Embryonic facial prominence (tissue), 1 donor: ENCODE measurements at regions not wholly inside any gene's neighbourhood (a gene's known extent, or its start where the extent isn't known, plus 50 kb on each side); places are given as distances from the start of the nearest gene placed in this dataset.

Experiments
- DNase-seq: peaks from one replicate; pipeline ENCODE4 v3.0.0-alpha.2; 2016; ENCODE audit errors: extremely low spot score

DNA sequence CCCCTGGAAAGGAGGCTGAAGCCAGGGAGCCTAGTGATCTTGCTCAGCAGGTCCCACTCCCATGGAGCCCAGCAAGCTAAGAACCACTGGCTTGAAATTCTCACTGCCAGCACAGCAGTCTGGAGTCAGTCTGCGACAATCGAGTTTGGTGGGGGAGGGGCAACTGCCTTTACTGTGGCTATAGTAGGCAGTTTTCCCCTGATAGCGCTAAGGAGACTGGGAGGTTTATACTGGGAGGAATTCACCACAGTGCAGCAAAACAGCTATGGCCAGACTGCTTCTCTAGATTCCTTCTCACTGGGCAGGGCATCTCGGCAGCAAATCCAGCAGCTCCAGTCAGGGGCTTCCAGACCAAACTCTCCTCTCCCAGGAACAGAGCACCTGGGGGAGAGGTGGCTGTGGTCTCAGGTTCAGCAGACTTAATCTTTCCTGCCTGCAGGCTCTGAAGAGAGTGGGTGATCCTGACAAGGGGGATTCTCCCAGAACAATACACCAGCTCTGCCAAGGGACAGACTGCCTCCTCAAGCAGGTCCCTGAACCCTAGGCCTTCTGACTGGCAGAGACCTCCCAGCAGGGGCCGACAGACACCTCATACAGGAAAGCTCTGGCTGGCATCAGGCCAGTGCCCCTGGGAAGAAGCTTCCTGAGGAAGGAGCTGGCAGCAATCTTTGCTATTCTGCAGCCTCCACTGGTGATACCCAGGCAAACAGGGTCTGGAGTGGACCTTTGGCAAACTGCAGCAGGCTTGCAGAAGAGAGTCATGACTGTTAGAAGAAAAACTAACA, 548.5 kb upstream of the NEGR1 start:
- no peak for DNase-seq

DNA sequence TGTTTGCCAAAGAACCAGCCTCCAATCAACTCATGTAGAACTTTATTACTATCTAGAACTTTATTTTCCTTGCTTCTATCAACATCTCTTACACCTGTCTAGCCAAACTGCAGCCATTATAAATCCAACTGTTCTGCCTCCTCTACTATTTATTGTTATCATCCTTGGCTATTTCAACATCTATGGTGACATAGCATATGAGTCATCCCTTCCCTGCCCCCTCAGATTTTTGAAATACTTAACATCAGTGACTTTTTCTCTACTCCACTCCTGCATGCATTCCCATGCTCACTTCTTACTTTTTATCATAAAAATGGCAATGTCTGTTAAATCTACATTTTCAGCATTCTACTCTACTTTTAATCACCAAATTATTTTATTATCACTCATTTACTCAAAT, 544.9 kb upstream of the NEGR1 start:
- no peak for DNase-seq

- no peak for DNase-seq
Measured at GRCh38 chr1:72804541-72804940, 522.2 kb upstream of the NEGR1 start.

- DNase-seq = no peak
Measured at GRCh38 chr1:72781038-72781437, 498.7 kb upstream of the NEGR1 start.

DNA sequence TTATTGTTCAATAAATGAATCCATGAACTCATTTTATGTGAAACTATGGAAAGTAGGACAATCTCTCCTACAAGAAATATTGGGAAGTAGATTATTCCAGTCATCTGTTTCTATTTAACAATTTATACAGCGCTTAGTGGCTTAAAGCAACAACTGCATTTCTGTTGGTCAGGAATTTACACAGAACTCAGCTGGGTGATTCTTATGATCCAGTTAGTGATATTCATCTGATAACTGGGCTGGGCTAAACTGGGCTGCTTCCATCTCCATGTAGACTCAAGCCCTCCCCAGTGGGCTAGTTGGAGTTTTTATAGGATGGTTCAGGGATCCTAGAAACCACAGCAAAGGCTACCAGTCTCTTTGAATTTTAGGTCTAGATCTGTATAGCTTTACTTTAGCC, 497.9 kb upstream of the NEGR1 start:
- DNase-seq = no peak

DNA sequence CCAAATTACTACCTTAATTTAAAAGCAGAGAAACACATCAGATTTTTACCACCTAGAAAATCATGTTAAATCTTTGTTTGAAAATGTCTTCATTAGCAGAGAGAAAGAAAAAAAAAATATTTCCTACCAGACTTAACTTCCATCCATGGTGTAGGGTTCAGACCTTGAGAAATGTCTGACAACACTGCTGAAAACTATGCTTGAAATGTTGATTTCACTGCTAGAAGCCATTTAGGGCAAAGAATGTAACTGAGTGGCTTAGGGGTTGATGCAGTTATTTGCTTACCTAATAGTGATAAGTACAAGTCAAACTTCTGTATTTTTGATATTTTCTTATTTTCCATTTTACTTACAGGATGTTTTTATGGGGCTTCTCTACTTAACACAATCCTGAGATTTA, 495.6 kb upstream of the NEGR1 start:
- no peak for DNase-seq

GRCh38 chr1:72763481-72763880, 481.1 kb upstream of the NEGR1 start:
- no peak for DNase-seq

DNA sequence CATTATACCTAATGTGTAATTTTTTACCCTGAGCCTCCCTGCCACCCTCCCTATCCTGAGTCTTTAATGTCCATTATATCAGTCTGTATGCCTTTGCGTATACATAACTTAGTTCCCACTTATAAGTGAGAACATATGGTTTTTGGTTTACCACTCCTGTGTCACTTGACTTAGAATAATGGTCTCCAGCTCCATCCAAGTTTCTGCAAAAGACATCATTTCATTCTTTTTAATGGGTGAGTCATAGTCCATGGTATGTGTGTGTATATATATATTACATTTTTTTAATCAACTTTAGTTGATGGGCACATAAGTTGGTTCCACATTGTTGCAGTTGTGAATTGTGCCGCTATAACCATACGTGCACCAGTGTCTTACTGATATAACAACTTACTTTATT, 477.1 kb upstream of the NEGR1 start:
- no peak for DNase-seq

DNA sequence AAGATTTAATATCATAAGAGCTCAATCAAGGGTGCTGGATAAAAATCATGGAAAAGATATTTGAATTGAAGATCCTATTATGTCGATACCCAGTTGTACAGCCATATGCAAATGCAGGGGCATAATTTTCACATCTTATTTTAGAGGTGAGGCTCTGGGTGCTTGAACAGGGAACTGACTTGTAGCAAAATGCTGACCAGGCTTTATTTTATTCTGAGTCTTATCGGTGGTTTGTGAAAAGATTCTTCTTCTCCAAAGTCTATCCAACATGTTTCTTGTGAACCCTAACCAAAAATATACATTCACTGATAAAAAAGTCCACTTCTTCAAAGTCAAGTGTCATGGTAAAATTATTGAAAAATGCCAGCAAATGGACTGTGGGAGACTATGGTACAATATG, 475.5 kb upstream of the NEGR1 start:
- no peak for DNase-seq

- DNase-seq = no peak
Measured at GRCh38 chr1:72745413-72745812, 463.1 kb upstream of the NEGR1 start.

DNA sequence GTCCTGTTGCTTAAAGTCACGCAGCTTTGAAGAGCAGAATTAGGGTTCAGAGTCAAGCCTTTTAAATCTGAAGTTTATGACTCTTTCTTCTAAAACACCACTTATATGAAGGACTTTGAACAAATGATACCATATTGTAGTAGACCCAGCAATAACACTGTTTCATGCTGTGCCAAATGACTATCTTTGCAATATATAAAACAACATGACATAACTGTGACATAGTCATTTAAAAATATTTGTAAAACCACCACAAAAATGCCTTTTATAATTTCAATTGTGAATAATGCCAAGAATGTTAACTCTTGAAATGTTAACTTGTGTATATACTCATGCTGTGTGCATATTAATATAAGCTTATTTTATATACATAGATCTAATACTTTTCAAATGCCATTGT, 452.1 kb upstream of the NEGR1 start:
- DNase-seq = no peak

GRCh38 chr1:72724951-72725861, 442.9 kb upstream of the NEGR1 start:
- no peak for DNase-seq

GRCh38 chr1:72705921-72706320, 423.6 kb upstream of the NEGR1 start:
- DNase-seq = no peak

DNA sequence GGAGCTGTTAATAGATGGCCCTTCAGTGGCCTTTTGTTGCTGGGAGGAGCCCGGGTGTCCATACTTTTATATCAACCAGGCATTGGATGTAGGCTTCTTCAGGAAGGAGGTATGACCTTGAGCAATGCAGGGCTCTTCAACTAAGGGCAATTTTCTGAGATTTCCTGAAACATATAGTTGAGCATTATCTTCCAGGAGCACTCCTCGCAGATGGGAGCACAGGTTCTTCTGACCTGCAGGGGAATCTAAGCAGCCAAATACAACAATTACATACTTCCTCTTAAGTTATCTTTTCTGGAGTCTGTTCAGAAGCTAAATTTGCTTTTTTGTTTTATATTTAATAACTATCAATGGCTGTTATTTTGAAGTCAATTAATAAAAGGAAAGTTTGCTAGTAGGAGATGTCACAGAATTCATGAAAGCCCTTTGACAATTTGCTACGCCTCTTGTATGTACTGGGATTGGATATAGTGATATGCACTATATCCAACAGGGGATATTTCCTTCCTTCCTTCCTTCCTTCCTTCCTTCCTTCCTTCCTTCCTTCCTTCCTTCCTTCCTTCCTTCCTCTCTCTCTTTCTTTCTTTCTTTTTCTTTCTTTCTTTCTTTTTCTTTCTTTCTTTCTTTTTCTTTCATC, 422.6 kb upstream of the NEGR1 start:
- no peak for DNase-seq

- no peak for DNase-seq
Measured at GRCh38 chr1:72697410-72697809, 415.1 kb upstream of the NEGR1 start.

- DNase-seq = no peak
Measured at GRCh38 chr1:72693899-72694298, 411.6 kb upstream of the NEGR1 start.

DNA sequence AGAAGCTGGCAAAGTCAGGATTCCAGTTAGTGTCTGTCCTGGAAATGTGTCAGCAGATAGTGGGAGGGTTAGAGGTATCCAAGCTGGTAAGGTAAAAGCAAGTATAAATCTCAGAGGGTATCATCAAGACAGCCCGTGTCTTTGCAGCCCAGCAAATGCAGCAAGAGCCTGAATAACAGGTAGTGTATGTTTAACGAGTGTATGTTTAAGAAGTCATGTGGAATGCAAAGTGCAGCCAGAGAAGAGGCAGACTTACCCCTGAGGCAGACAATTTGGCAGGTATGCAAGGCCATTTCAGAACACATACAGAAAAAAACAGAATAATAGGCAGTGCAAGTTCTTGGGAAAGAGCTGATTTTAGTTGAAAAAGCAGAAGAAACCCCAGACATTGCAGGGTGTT, 411.0 kb upstream of the NEGR1 start:
- DNase-seq = no peak

DNA sequence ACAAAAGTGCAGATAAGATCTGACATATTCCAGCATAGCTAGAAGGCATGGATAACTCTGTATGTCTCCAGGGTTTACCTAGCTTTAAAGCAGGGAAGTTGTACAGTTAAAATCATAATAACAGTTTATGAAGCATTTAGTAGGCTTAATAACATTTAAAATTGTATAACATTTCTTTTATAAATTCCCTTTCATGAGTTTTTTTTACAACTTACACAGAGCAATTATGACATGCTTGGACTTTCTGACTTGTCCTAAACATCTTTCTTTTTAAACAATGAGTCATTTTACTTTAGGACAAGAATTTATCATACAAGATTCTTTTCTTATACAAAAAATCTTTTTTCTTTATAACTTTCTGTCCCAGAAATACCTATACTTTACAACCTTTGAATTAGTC, 408.5 kb upstream of the NEGR1 start:
- no peak for DNase-seq

DNA sequence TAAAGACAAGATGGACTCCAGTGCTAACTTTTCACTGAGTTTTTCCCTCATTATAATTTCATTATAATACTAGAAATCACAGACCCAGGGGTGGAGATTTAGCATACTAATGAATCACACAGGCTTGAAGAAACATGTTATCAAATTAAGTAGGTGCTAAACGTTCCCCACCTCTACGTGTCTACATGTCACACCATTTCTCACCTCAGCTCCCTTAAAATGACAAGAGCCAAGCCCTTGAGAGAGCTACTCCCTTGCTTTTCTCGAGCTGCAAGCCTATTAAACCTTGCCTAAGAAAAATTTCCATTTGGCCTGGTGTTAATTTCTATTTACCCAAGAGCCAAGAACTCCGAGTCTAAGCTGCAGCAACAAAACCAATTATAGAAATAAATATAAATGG, 396.3 kb upstream of the NEGR1 start:
- DNase-seq = no peak

DNA sequence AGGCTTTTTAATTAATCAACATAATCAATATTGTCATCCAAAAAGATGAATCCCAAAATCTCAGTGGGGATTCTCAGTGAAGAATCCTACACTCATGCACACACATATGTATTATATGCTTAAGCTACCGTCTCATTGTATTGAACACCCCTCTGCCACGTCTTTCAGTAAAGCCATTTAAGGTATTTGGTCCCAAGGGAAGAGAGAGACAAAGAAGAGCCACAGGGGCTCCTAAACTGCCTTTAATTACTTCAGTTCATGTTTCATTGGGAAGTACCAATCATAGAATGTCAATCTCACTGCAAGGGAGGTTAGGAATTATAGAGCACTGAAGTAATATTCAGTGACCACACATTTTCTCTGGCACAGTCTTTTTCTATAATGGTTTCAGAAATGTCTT, 388.6 kb upstream of the NEGR1 start:
- DNase-seq = no peak

DNA sequence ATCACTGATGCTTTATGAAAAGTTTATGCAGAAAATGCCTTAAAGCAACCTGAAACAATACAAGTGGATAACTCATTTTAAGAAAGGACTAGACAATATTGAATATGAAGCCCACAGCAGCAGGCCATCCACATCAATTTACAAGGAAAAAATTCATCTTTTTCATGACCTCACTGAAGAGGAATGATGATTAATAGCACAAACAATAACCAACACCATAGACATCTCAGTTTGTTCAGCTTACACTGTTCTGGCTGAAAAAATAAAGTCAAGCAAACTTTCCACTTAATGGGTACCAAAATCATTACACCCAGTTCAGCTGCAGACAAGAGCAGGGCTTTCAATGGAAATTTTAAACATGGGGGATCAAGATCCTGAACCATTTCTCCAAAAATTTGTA, 380.6 kb upstream of the NEGR1 start:
- DNase-seq = no peak

DNA sequence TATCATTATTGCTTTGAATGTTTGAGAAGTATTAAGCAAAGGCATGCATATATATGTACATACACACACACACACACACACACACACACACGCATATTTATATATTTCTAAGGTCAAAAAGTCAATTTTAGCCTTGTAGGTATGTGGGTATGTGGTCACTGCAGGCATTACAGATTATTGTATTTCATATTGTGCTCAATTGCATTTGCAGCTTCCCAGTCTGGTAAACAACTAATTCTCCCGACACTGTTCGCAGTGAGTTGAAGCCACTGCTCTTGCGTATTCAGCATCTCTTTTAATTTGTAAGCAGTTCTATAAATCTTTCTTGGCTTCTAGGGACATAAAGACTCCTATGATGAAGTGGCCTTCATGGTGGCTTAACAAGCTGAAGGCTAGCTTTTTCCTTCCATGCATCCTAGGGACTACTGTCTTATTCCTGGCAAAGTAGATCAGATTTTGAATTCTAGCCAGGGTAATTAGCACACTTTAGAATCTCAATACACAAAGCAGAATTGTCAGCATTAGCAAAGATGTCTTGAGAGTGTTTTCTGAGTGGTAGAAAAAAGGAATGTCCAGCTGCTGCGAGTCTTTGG, 368.6 kb upstream of the NEGR1 start:
- no peak for DNase-seq
